ENCODE measurements at regions not wholly inside any gene's neighbourhood (a gene's known extent, or its start where the extent isn't known, plus 50 kb on each side); places are given as distances from the start of the nearest gene placed in this dataset.

- Histone ChIP-seq H3K36me3 (ENCODE audit: control insufficient read depth in 2 of 2, insufficient read depth in 2 of 2, low read length in 1 of 2) (no peaks in the 10 kb centered on the region), H3K4me3 (no peak overlapping the region), H3K9me3 (replicated peaks; ENCODE audit: control insufficient read depth, insufficient read depth, low read length) (no peaks in the 10 kb centered on the region), H3K27ac (ENCODE audit: control insufficient read depth, insufficient read depth) (no peak overlapping the region), H4K20me1 (ENCODE audit: control insufficient read depth, insufficient read depth) (no peaks in the 10 kb centered on the region), H3K4me2 (ENCODE audit: control insufficient read depth, insufficient read depth) (no peak overlapping the region), H3K79me2 (ENCODE audit: control insufficient read depth, insufficient read depth, low read length) (no peaks in the 10 kb centered on the region), H3K27me3 (replicated peaks in 1 of 2; ENCODE audit: control insufficient read depth in 2 of 2, insufficient read depth in 2 of 2, low read length in 1 of 2) (no peaks in the 10 kb centered on the region; a peak in 2 of 4 replicates), H2AFZ (ENCODE audit: control insufficient read depth, low read depth, low read length) (no peak overlapping the region), H3K4me1 (ENCODE audit: control insufficient read depth, insufficient read depth, low read length) (no peaks in the 10 kb centered on the region), H3K9ac (ENCODE audit: control insufficient read depth, insufficient read depth, low read length) (no peak overlapping the region)
- ATAC-seq (no peak), DNase-seq (ENCODE audit: low read depth, low spot score) (no peak), FAIRE-seq (no peak)
- no TSS peak for BruUV-seq (replicated peaks)
- 67% methylated on average over 1 of the region's 1 CpG for WGBS (ENCODE audit: insufficient coverage, insufficient replicate concordance, low lambda C conversion rate, missing lambda C conversion rate)
- POLR2A ChIA-PET: no interaction called here
- intact Hi-C loops (cut with micrococcal nuclease; ENCODE audit: unreplicated experiment) (no loop called here), in situ Hi-C loops (cut with MboI) (no loop called here)
- TF ChIP-seq YBX1 (IDR thresholded peaks at IDR 0.05): no peak
- TF ChIP-seq EED (IDR thresholded peaks at IDR 0.05; ENCODE audit: low read depth): no peak
- no peak for TF ChIP-seq NR2C1 (IDR thresholded peaks at IDR 0.05)
- no peak for TF ChIP-seq ESRRA (IDR thresholded peaks at IDR 0.05; ENCODE audit: low read length)
- no peak for TF ChIP-seq ZNF592 (IDR thresholded peaks at IDR 0.05)
- TF ChIP-seq NR2F1 (conservative IDR thresholded peaks at IDR 0.05): no peak
- no peak for TF ChIP-seq SUZ12 (IDR thresholded peaks at IDR 0.05; ENCODE audit: unreplicated experiment)
- no peak for TF ChIP-seq DPF2 (IDR thresholded peaks at IDR 0.05)
- no peak for TF ChIP-seq NBN (IDR thresholded peaks at IDR 0.05)
- no peak for TF ChIP-seq TCF7 (IDR thresholded peaks at IDR 0.05; ENCODE audit: borderline replicate concordance)
- no peak for TF ChIP-seq ETV6 (conservative IDR thresholded peaks at IDR 0.05 in 1 of 2, IDR thresholded peaks at IDR 0.05 in 1 of 2; ENCODE audit: borderline replicate concordance in 1 of 2, low read depth in 1 of 2)
- no peak for TF ChIP-seq BRCA1 (IDR thresholded peaks at IDR 0.05; ENCODE audit: low read depth, low read length)
- no peak for TF ChIP-seq ZNF207 (IDR thresholded peaks at IDR 0.05; ENCODE audit: borderline replicate concordance)
- no peak for TF ChIP-seq CHD2 (IDR thresholded peaks at IDR 0.05; ENCODE audit: borderline replicate concordance, low read depth, low read length)
- no peak for TF ChIP-seq NFXL1 (IDR thresholded peaks at IDR 0.05; ENCODE audit: borderline replicate concordance)
- no peak for TF ChIP-seq ZBTB4 (CRISPR knock-in tag; IDR thresholded peaks at IDR 0.05)
- no peak for TF ChIP-seq MYB (IDR thresholded peaks at IDR 0.05; ENCODE audit: borderline replicate concordance, low read depth, low read length)
- CTCF ChIA-PET: no interaction called here
- RAD21 ChIA-PET (ENCODE audit: unreplicated experiment): no interaction called here
- SMC1A ChIA-PET (ENCODE audit: uncharacterized antibody, unreplicated experiment): interaction anchor here (0.6 to 0.9 kb wide), 2 partner anchors 10 to 137 kb away, joined by 3 to 4 read pairs; no protein-coding TSS in a partner anchor
These were observed 226.7 kb downstream of the LMO4 start for GRCh38 chr1:87555366-87555765.

Data from GM12878 (cell line).